ENCODE measurements at regions not wholly inside any gene's neighbourhood (a gene's known extent, or its start where the extent isn't known, plus 50 kb on each side); places are given as distances from the start of the nearest gene placed in this dataset.

GRCh38 chr3:159277814-159278213 lies 476.0 kb downstream of the MFSD1 start:
- no peak for TF ChIP-seq CTCF (conservative IDR thresholded peaks at IDR 0.05 in 1 of 2, IDR thresholded peaks at IDR 0.05 in 1 of 2; ENCODE audit: low read depth in 1 of 2, low read length in 2 of 2)
- TF ChIP-seq EZH2 (IDR thresholded peaks at IDR 0.05; ENCODE audit: low read length, missing control alignments): no peak
